HG02943 (cell line): ENCODE measurements at regions not wholly inside any gene's neighbourhood (a gene's known extent, or its start where the extent isn't known, plus 50 kb on each side); places are given as distances from the start of the nearest gene placed in this dataset.

Experiments
- ATAC-seq: cut with Tn5 transposase; IDR thresholded peaks from one replicate; pipeline ENCODE4 v1.9.1; 2021; ENCODE audit warnings: mild to moderate bottlenecking, low read depth, moderate library complexity; ENCODE audit not compliant: unreplicated experiment

DNA sequence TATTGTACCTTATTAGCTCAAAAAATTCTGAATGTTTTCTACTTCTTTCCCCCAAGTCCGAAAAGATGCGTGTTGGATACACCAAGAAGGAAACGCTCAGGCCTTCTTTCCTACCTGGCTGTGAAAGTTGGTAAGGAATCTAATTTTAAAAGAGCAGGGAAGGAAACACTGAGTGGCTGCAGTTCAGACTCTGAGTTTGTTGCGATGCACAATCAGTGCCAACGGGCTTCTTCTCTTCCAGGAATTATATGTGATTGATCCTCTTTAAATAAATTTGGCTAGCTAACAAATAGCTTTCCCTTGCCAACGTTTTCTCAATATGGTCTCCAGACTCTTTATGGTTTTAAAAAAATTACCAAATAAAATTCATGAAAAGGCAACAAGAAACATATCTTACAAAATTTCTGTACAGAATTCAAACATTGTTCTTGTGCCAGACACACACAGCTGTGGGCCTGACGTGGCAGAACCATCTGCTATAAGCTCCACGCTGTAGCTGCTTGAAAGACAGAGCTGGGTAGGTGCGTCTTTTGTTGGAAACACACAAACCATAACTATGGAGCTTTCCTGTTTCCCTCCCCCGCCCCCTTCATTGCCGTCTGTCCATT, 493.1 kb downstream of the ZNF608 start:
- ATAC-seq, result no peak

DNA sequence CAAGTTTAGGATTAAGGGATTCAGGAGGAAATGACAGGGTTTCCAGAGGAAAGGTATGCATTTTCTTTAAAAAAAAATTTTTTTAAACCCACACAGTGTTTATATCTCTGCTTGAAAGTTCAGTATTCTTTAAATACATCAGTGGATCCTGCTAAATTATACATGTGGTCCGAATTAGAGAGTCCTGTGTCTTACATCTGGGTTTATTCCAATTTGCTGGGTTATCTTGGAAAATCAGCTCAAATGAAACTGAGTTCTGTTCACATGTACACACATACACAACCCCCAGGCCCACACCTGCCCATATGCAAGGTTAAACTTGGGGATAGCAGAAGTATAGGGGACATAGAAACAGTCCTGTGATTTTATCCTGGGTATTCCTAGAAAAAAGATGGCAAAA, 493.7 kb downstream of the ZNF608 start:
- ATAC-seq, result no peak

DNA sequence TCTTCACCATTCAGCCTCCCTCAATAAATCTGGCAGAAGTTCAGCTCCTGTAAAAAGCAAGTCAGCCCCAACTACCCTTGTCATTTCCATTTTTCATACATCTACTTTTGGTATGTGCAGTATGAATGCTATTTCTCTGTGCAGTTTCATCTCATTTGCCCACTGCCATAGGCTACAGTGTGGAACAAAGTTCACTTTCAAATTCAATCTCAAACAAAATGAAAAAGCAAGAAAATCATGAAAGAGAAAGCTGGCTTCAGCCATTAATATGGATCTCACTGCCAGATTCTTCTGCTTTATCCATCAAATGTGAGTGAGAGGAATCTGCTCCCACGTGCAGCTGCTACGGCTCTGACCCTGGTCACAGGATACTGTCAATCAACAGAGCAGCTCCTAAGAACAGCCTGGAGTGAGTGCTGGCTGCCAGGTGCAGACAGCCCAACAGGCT, 494.2 kb downstream of the ZNF608 start:
- ATAC-seq, result no peak

DNA sequence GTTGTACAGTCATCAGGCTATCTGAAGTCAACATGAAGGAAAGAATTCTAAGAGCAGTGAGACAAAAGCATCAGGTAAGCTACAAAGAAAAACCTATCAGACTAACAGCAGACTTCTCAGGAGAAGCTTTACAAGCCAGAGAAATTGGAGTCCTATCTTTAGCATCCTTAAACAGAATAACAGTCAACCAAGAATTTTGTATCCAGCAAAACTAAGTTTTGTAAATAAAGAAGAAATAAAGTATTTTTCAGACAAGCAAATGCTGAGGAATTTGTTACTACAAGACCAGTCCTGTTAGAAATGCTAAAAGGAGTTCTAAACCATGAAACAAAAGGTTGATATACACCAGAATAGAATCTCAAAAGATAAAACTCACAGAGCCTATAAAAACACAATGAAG, 501.2 kb downstream of the ZNF608 start:
- ATAC-seq, result no peak

DNA sequence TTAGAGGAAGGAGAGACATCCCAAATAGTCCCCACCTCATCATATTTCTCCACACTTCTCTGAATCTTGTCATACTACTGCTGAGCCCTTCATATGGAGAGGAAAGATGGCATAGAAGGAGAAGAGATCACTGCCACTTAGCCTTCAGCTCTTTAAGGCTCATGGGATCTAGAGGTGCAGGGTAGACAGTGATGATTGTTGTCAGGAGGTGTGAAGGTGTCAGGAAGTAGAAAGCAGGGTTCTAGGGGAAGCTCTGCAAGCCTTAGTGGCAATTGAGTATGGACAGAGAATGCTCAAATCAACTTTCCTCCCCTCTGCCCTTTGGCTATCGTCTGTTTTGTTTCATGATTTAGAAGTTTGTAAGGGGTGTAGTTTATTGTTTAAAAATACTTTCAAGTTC, 505.7 kb downstream of the ZNF608 start:
- no peak for ATAC-seq

DNA sequence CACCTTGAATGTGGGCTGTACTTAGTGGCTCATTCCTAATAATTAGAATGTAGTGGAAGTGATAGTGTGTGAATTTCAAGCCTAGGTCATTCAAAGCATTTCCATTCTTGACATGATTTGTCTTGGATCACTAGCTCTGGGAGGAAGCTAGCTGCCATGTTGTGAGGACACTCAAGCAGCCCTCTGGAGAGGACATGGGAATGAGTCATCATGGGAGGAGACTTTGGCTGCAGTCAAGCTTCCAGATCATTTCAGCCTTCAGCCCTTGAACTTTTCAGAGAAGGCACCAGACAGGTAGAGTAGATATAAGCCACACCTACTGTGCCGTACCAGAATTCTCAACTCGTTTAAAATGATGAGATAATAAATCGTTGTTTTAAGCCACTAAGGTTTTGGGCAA, 506.9 kb downstream of the ZNF608 start:
- ATAC-seq, result no peak

DNA sequence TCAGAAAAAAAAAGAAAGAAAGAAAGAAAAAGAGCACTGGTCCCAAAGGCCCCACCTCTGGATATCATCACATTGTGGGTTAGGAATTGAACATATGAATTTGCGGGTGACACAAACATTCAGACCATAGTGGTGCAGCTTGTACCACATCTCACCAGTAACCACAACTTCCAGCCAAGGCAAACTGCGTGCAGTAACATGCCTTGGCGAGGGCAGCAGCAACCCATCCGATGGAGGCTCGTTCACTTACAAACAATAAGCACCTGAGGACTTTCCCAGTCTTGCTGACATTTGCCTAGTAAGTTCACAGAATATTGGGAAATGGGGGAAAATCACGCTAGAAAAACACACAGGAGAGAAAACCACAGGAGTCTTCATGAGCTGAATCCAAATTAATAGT, 508.1 kb downstream of the ZNF608 start:
- no peak for ATAC-seq

DNA sequence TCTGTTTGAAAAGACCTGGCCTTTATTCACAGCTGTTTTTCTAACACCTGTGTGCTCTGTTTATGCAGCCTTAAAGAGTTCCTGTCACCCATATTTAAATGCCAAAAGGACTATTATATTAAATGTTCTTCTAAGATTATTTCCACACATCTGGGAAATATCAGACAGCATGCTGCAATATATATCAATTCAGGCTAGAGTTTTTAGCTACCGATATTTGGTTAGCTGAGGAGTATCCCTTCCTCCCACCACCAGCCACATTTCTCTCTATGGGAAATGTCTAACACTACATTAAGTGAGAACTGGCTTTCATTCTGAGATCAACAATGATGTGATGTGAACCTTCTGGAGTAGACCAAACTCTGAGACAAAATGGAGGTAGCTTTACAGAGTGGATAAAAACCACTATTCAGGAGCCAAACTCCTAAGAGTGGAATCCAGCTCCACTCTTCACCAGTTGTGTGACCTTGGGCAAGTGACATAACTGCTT, 509.2 kb downstream of the ZNF608 start:
- no peak for ATAC-seq

DNA sequence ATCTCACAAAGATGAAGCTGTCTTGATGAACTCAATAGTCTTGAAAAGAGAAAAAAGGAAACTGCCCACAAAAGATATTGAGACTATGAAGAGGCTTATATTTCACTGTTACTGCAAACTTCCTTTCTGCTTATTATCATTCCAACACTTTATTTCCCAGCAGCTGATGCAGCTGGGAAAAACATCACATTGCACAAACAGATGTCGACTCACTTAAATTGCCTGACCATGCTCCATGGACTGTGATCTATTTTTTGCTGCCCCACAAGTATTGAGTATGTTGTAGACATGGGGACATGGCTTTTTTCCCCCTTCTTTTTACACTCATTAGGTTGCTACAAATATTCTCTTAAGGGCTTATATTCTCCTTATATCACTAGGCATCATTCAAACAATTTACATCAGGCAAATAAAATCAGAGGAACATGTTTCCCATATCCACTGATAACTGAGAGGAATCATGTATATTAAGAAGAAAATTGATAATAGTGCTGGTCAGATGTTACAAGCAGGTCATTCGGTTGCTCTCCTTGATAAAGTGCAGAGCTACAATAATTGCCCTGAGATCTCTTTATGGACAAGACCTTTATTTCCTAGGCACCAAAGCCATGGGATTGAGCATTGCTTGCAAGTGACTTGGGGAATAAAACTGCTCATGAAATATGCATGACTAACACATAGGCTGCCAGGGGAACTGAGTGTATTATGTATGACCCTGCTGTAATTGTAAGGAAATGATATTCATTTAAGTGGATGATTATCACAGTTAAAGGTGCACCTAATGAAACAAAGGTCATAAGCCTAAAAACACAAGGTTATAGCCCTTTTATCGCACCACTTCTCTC, 509.9 kb downstream of the ZNF608 start:
- ATAC-seq, result no peak

DNA sequence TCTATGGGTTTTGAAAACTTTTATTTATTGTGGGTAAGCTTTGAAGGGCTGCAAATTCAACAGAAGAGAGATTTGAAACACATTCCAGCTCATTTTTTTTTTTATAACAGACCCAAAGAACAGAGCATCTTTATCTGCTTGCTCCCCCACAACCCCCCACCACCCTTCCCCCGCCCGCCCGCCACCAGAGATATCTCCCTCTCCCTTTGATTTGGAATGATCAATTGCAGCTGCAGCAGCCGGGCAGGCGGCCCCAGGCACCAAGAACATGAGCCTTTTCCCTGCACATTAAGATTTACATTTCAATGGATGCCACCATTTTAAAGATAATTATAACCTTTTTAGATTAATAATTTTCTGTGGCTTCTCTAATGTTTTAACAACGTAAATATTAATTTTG, 510.9 kb downstream of the ZNF608 start:
- no peak for ATAC-seq

DNA sequence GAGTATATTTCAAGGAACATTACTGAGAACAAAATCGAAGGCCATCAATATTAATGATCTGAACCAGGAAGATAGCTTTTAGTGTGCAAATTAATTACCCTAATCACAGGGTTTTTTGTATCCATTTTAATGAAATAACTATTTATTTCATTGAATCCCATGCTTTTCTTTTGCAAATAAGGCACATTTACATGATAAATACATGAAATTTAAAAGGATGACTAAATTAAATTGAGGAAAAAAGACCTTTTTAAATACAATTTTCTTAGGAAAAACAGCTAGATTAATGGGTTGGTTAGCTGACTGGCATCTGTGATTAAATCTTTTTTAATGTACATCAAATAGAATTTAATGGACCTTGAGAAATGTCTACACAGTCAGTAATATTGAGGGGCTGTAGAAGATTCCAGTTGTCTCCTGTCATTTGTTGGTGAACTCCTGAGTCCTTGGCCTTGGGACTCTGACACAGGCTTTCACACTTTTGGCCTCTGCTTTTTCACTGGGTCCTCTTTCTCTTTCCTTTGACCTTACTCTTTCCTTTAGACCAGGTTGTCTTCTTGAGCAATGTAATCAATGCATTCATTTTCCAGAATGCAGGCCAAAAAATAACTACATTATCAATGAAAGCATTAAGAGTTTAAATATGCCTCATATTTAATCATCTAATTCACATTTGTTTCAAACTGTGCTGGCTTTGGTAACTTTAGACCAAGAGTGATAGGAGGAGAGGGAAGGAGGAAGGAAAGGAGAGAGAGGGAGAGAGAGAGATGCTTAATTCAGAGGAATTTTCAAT, 511.5 kb downstream of the ZNF608 start:
- ATAC-seq, result no peak

DNA sequence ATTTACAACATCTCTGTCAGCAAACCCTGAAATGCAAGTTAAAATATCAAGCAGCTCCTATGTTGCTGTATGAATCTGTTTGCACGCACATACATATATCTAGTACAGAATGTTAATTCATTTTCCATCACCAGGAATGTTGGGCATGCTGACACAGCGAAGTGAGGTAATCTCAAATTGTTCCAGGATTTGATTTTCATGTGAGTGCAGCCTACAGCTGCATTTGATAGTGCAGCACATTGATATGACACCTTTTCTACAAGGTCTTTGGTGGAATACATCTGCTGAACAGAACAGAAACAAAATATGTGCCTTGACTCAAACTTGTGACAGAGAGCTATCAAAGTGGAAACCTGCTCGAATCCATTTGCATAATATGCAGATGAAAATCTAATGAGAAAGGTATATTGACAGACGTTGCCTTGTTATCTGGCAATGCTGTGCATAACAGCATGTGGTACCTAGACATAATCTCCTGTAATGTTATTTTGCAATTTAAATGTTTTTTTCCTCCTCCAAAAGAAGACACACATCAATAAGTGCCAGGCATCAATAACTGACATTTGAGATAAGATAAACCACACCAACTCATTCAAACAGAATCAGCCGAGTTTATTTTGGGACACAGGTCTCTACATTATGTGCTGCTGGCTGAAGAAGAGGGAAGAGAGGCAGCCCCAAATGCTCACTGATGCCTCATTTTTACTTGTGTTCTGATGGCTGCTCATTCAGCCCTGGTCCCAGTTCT, 512.2 kb downstream of the ZNF608 start:
- ATAC-seq, result no peak

DNA sequence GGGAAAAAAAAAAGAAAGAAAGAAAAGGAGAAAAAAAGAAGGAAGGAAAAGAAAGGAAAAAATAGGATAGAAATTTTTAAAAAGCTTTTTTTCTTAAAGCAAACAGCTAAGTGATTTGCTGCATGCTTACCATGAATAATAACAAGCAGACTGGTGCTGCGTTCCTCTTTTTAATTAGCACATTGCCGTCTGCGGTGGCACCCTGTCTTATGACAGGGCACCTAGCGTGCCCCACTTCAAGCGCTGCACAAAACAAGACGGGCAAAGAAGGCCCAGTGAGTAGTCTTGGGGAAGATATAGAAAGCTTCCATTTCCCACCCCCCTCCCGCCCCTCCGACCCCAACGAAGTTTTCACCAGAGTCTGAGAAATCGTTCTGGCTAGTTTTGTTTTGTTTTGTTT, 513.9 kb downstream of the ZNF608 start:
- ATAC-seq, result no peak

DNA sequence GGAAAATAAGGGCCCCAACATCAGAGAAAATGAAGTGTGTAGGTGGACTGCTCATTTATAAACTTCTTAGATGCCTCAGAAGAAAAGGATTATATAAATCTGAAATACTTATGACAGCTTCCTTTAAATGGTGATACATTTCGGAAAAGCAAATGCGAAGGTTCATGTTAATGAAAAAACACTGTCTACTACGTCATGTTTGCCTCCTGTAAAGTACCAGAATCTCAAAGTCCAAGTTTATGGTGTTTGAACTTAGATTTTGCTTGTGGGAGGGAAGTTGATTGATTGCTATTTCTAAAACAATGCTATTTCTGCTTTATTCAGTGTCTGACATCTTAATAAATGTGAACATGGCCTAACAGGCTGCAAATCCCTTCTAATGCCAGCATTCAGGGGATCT, 514.6 kb downstream of the ZNF608 start:
- no peak for ATAC-seq

DNA sequence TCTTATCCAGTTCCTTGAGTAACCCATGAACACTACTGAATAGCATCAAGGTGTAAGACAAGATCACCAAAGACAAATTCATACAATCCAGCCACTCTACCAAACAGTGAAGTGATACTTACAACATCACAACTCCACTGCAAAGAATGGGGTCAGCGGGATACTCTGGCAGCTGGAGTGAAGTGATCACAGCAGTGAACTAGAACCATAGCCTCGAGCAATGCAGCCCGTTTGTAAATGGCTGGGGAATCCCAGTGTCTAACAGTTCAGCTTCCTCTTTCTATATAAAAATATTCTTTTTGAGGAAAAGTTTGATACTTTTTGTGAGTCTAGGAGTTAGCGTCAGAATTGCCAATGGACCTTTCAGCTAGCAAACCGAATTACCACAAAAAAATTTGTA, 515.2 kb downstream of the ZNF608 start:
- no peak for ATAC-seq

DNA sequence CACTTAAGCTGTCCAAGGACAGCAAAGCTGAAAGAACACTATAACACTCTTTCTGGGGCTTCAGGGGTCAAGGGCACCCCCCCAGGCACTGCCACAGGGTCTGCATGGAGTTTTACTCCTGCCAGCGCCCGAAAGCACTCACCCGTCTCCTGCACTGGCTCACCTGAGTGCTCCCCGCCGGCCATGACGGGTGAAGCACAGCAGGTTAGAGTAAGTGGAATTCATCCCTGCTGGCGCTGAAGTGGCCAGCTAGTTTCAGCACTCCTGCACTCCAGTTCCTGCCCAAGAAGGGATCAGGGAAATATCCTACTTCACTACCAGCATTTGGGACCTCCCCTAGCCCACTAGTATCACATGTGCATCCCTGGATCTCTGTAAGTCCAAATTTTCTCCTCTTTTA, 516.0 kb downstream of the ZNF608 start:
- no peak for ATAC-seq

DNA sequence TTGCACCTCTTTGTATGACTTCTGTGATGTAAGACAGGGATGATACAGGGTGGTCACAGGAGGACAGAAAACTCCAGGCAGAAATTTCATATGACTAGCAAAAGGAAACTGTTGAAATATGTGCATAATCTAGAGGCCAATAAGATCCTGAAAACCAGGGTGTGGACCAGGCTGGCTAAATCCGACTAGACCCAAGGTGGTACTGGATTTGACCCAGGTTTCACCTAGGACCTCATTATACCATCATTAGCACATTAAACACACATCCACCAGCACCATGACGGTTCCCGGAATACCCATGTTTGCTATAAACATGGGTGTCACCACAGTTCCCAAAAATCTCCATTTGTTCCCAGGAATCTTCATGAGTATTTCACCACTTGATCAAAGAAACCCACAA, 517.1 kb downstream of the ZNF608 start:
- no peak for ATAC-seq

DNA sequence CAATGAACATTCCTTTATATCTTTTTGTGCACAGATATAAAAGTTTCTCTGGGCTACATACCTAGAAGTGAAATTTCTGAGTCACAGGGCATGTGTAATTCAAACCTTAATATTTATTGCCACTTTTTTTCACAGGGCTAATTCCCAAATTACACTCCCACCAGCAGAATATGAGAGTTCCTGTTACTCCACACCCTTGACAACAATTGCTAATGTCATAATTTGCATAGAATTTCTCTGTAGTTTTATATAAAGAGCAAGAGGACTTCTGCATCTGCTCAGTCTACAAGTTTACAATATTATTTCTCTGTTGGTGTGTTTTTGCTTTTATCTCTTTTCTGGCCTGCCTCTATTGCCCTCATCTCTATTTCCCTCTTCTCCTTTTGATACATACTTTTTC, 518.5 kb downstream of the ZNF608 start:
- ATAC-seq, result no peak

DNA sequence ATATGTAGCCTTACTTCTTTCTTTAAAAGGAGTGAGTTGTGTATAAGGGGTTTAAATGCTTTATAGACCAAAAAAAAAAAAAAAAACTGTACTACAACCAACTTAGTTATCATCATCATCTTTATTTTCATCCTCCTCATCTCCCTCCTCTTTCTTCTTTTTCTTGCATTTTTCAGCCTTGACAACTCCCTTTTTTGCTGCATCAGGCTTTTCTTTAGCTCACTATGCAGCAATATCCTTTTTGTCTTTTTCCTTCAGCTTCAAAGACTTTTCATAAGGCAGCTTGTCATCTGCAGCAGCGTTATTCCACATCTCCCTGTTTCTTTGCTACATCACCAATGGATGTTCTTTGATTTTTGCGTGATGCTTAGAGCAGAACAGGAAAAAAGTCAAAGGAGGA, 526.0 kb downstream of the ZNF608 start:
- ATAC-seq, result no peak

DNA sequence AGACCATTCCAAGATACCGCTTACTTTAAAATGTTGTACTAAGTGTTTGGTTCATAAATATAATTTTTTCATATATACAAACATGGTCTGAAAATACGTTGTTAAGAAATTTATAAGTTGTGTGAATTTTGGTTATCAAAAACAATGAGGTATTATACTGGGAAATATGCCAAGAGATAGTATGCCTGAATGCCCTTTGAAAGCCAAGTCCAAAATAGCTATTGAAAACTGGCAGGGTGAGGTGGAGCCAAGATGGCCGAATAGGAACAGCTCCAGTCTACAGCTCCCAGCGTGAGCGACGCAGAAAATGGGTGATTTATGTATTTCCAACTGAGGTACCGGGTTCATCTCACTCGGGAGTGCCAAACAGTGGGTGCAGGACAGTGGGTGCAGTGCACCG, 533.5 kb downstream of the ZNF608 start:
- ATAC-seq, result no peak
